ENCODE measurements at regions not wholly inside any gene's neighbourhood (a gene's known extent, or its start where the extent isn't known, plus 50 kb on each side); places are given as distances from the start of the nearest gene placed in this dataset.
"Not testable (repeated sequence)": the region's sequence is repeated elsewhere in the genome, so short reads cannot be mapped to it uniquely, and the experiment has no call there.

DNA sequence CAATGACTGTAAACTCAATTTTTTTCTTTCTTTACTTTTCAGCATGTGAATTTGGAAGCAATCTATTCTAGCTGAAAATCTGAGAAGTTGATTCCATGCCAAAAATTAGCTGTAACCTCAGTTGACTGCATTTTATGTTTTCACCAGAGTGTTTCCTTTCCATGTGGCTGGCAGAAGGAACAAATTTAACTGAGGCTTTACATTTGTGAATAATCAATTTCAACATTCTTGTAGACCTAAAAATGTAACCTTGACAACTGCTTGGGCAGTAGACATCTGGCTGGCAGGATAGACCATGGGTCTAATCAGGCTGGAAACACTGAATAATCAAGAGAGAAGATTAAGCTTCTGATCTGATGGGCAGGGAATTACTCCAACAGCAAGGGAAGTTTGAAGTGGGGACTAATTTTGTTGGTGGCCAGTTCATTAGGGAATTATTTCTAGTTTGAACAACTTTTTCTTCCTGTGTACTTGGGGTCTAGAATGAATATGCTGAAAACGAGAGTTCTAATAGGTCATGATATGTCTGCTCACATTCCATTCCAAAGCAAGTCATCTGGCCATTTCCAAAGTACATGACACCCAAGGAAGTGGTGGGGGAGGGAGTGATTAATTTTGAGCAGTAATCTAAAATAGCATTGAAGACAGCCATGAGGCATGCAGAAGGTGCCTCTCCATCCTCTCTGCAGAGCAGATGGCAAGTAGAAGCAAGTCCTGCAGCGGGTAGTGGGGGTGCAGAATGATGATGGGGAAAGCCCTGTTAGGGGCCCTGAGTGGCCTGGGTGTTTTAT, 68.2 kb downstream of the ATP23 start:
- DNase-seq (ENCODE audit: low read depth in 2 of 2): no peak

DNA sequence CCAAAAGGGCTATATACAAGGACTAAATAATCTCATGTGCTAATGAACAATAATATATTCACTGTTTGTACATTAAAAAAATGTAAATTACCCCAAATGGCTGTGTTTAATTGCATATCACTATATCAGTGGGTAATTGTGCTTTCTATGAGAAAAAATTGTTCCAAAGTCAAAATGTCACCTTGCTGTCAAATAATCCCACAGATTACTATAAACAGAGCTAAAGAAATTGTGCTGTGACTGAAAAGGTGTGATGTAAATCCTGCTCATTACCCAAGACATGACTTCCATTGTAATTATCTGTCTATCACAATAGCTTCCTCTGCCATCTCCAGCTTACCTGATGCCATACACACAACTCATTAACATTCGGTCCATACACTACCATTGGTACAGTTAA, 70.3 kb downstream of the ATP23 start:
- no peak for DNase-seq (ENCODE audit: low read depth in 2 of 2)

DNA sequence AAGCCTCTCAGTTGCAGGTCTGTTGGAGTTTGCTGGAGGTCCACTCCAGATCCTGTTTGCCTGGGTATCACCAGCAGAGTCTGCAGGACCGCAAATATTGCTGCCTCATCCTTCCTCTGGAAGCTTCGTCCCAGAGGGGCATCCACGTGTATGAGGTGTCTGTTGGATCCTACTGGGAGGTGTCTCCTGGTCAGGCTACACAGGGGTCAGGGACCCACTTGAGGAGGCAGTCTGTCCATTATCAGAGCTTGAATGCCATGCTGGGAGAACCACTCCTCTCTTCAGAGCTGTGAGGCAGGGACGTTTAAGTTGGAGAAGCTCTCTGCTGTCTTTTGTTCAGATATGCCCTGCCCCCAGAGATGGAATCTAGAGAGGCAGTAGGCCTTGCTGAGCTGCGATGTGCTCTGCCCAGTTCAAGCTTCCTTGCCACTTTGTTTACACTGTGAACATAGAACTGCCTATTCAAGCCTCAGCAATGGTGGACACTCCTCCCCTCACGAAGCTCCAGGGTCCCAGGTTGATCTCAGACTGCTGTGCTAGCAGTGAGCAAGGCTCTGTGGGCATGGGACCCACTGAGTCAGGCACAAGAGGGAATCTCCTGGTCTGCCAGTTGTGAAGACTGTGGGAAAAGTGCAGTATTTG, 81.1 kb downstream of the ATP23 start:
- not testable (repeated sequence) for DNase-seq (ENCODE audit: low read depth in 2 of 2)

DNA sequence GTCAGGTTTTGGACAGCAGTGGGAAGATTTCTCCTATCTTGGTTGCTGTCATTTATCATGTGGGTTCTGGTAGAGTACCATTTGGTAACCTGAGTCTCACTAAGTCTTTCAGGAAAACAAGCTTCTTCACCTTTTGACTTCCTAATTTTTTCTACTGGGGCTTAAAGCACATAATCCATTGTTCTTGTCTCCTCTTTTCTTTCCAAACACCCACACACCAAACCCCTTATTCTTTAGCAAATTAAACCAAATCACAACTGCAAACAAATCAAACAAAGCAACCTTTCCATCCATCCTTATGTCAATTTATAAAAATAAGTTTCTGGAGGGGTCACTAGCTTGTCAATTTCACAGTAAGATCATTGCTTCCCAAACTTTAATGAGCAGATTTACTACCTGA, 84.1 kb downstream of the ATP23 start:
- DNase-seq (ENCODE audit: low read depth in 2 of 2): no peak

DNA sequence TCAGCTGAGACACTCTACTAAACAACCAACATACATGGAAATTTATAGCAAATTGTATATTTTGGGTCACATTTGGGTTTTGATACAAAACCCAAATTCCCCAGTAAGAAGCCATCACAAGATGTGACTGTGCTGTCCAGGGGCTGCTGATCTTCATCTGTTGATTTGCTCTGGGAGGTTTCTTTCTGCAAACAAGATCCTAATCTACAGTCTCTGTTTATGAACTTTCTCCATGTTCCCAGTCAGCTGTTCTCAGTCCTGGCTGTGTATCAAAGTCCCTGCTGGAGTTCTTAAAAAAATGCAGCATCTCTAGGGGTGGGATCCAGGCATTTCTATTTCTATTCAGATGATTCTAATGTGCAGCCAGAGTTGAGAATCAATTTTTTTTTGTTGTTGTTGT, 85.1 kb downstream of the ATP23 start:
- DNase-seq (ENCODE audit: low read depth in 2 of 2): no peak

DNA sequence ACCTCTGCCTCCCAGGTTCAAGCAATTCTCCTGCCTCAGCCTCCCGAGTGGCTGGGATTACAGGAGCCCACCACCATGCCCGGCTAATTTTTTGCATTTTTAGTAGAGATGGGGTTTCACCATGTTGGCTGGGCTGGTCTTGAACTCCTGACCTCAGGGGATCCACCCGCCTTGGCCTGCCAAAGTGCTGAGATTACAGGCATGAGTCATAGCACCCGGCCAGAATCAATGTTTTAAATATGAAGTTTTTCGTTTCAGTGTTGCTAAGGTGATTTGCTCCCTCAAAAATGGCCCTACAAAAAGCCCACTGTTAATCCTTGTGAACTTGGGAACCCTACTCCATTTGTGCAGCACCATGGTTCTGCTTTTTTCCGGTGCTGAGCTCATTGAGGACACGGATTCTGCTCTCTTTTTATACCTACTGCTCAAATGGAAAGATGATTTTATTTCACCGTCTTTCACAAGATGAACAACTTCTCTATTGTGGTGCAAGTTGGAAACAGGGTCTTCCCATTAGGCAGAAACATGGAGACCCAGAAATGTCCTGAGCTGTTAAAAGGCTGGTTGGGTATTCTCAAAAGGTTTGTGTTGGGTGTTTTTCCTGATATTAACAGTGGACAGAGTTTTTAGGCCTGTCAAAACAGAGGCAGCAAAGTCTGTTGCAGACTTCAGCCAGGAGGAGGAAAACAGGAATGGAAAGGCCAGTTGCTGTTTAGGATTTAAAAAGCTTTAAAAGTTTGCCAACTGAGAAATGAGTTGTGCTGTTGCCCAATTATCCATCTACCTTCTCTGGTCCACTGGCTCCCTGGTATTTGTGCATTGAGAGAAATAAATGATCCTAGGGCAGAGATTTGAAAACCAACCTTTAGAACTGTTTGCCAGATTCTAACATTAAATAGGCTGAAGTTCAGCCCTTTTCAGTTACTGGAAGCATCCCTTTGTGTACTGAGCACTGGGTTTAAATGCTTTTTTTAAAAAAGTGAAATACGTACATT, 85.8 kb downstream of the ATP23 start:
- no peak for DNase-seq (ENCODE audit: low read depth in 2 of 2)

DNA sequence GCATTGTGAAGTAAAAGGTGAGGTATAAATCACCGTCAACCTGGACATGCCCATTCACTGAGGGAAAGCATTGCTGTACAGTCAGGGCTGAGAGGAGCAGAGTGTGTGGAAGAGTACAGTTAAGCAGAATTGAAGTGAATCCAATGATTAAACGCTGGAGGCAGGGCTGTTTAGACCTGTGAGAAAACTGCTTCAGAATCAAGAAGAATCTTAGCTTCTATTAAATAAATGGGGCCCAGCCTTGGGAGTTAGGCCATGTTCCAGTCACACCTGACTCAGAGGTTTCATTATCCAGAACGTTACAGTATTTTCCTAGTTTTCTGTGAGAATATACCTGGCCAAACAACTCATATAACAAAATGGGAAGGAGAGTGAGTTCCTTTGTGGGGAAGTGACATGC, 86.9 kb downstream of the ATP23 start:
- no peak for DNase-seq (ENCODE audit: low read depth in 2 of 2)

DNA sequence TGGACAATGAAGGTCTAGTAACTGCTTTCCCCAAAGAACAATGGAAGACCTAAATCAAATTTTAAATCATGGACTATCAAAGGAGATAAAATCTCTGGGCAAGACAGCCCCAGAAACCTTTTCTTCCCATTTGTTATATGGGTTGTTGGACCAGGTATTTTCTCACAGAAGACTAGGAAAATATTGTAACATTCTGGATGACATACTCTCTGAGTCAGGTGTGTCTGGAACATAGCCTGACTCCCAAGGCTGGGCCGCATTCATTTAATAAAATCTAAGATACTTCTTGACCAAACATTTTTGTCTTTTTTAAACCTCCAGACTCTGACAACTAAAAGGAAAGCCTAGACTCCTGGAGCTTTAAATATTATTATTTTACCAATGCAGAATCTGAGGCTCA, 87.9 kb downstream of the ATP23 start:
- DNase-seq (ENCODE audit: low read depth in 2 of 2): no peak

DNA sequence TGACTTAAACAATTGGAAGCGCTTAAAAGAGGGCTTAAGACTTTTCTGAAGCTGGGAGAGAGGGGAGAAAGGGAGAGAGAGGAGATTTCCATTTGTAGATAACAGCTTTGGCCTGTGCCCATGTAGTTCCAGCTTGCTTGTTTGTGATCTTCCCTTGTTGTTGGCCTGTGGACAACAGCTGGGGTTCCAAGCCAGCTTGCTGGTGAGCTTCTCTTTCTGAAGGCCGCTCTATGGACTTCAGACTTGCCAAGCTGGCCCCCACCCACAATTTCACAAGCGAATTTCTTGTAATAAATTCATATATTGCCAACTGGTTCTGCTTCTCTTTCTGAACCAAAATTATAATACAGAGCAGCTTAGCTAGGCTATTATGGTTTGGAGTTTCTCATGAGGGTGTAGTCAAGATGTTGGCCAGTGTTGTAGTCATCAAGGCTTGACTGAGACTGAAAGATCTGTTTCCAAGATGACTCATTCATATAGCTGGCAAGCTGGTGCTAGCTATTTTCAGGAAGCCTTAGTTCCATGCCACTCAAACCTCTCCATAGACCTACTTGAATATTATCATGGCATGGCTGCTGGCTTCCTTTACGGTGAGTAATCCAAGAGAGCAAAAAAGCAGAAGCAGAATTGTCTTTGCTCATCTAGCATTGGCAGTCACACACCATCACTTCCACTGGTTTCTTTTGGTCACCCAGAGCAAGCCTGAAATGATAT, 89.4 kb downstream of the ATP23 start:
- DNase-seq (ENCODE audit: low read depth in 2 of 2): no peak

DNA sequence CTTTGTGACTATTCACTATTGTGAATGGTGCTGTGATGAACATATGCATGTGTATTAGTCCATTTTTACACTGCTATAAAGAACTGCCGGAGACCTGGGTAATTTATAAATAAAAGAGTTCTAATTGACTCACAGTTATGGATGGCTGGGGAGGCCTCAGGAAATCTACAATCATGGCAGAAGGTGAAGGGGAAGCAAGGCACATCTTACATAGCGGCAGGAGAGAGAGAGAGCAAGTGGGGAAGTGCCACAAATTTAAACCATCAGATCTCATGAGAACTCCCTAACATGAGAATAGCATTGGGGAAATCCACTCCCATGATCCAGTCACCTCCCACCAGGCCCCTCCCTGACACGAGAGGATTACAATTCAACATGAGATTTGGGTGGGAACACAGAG, 90.8 kb downstream of the ATP23 start:
- DNase-seq (ENCODE audit: low read depth in 2 of 2): no peak

DNA sequence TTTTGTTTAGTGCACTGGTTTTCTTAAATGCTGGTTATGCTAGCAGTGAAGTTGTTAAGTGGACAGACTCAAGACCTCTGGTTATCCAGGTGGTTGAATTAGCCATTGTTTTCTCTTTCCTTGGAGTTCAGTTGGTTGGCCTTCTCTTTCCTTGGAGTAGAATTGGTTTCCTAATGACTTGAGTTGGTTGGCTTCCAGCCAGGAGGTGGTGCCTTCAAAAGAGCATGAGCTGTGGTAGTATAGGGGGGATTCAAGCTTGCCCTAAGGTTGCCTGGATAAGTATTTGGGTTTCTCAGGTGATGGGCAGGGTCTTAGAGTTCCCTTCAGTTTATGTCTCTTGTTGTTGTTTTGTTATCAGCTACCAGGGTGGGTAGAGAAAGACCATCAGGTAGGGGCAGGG, 92.5 kb downstream of the ATP23 start:
- no peak for DNase-seq (ENCODE audit: low read depth in 2 of 2)

DNA sequence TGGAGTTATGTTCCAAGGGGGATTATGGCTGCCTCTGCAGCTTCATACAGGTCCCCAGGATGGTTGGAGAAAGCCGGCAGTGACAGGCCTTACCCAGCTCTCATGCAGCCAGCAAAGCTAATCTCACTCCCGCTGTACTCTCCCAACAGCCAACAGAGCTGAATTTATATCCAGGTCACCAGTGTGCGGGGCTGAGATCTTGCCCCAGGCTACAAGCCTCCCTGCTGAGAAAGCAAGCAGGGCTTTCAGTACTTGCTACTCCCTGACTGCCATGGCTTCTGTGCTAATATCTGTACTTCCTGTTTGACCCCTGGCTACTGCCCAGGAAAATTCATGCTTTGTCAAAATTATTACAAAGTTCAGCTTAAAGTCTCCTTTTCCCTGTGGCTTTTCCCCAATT, 92.9 kb downstream of the ATP23 start:
- DNase-seq (ENCODE audit: low read depth in 2 of 2): no peak

DNA sequence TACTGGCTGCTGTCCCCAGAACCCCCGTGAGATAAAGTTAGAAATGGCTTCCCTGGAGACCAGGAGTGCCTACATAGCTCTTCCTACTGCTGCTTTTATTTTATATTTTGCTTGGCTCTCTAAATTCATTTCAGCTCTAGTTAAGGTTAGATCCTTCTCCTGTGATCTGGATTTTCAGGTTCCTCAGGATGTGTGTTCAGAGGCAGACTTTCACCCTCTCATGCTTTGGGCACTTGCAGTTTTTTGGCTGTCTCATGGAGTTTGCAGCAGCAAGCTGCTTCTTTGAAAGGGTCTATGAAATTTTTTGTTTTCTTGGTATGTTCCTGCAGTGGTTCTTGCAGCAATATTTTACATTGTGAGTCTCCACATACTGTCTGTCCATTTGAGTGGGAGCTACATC, 93.3 kb downstream of the ATP23 start:
- DNase-seq (ENCODE audit: low read depth in 2 of 2): no peak

DNA sequence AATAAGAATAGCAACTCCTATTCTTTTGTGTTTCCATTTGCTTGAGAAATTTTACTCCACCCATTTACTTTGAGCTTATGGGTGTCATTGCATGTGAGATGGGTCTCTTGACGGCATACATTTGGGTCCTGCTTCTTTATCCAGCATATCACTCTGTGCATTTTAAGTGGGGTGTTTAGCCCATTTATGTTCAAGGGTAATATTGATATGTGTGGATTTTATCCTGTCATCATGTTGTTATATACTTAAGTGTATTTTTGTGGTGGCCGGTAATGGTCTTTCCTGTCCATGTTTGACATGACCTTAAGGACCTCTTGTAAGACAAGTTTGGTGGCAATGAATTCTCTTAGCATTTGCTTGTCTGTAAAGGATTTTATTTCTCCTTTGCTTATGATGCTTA, 100.1 kb downstream of the ATP23 start:
- no peak for DNase-seq (ENCODE audit: low read depth in 2 of 2)

DNA sequence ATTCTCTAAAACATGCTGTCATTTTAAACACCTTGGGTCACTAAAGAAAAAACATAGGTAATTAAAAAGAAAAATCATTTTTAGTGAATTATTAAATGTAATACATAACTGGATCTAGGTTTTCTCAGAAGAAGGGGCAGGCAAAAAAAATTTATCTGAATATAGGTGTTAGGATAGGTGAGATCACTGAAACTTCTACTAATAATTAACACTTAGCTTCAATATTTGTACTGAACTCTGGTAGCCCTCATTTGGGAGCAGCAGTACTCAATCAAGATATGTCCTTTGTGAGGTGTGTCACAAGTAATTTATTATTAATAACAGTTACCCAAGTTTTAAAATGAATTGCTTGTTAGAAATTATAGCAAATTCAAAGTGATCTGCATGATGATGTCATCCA, 103.6 kb downstream of the ATP23 start:
- no peak for DNase-seq (ENCODE audit: low read depth in 2 of 2)

DNA sequence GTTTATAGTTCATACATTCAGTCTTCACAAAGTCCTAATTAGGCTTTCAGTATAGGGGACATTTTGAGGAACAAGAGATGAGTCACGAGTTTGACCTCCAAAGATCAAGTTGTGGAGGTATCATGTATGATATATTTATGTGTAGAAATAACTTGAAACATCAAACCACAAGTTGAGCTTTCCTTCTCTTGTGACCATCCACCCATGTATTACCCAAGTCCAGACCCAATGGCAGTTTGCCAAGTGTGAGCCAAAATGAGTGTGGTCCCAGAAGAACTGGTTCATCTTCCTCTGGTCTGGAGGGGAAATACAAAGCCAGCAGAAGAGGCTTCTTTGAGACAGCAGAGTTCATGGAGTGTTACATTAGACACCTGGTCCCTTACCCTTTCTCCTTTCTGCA, 104.9 kb downstream of the ATP23 start:
- DNase-seq (ENCODE audit: low read depth in 2 of 2): no peak

DNA sequence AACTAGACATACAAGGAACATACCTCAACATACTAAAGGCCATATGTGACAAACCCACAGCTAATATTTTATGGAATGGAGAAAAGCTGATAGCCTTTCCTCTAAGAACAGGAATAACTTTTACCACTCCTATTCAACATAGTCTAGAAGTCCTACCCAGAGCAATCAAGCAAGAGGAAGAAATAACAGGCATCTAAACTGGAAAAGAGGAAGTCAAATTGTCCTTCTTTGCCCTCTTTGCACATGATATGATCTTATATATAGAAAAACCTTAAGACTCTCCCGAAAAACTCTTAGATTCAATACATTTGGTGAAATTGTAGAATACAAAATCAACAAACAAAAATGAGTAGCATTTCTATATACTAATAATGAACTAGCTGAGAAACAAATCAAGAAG, 110.0 kb downstream of the ATP23 start:
- DNase-seq (ENCODE audit: low read depth in 2 of 2): no peak

DNA sequence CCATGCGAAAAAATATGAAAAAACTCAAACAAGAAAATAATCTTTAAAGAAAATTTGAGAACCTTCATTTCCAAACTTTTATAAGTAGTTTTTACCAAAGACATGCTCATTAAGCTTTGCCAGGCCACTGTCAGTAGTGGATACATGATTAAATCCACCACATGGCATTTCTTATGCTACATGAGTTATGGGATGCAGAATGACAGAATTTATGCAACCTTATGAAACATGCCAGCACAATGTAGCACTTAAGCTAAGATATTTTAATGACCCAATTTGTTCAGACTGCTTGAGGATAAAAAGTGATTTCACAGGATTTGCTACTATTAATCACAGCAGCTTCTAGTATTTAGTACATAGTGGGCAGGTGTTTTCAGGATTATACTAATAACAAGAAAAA, 123.3 kb downstream of the ATP23 start:
- no peak for DNase-seq (ENCODE audit: low read depth in 2 of 2)

DNA sequence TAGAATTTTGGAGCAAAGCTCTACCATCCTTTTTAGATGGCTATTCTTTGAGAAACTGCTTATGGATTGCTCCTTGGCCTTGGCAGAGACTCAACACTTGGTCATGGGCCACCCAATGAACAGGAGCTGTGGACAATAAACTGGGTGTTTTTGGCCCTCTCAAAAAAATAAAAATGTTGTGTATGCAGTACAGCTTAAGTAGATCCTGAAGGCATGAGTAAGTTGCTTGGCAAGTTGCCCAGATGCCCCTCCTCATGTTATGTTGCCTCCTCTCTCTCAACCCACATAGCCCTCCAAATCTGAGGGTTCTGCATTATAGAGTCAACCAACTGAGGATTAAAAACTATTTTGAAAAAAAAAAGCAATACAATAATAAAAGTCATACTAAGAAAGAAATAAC, 124.9 kb downstream of the ATP23 start:
- no peak for DNase-seq (ENCODE audit: low read depth in 2 of 2)

DNA sequence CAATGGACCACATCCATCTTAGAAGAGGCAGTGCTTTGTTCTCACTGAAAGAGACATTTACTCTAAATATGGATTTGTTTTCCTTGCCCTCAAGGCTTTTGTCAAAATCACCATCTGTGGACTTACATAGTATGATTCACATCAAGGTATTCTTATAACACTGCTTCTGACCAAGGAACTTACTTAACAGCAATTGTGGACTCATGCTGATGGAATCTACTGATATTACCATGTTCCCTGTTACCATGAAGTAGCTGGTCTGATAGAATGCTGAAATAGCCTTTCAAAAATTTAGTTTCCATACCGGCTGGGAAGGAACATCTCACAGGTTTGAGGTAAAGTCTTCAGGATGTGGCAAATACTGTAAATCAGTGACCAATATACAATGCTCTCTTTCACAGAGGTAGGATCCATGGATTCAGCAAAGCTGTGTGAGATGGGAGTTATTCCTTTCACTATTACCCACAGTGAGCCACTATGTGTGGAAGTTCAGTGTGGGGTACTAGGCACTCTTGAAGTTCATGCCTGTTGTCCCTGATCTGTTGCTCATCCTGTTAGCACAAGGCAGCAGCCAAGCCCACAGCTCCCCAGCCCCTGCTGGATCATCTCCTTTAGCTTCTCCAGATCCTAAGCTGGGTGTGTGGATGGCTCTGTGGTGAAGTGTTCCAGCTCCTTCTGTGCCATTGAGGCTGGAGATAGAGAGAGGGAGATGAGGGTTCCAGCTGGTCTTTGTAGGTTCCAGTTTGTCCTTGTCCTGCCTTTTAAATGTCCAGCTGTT, 126.4 kb downstream of the ATP23 start:
- DNase-seq (ENCODE audit: low read depth in 2 of 2): no peak

DNA sequence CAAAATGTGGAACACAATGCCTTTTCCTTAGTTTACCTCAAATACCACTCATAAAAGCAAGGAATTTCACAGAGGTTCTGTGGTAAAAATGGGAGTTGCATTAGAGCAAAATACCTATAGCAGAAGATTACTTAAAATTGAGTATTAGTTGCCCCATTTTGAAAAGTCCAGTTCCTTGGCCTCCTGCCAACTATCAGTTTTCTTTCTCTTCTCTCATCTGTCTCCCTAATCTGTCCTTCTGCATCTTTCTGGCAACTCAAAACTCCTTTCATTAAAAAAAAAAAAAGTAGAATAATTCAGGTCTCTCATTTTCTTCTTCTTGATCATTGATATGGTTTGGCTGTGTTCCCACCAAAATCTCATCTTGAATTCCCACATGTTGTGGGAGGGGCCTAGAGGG, 127.3 kb downstream of the ATP23 start:
- DNase-seq (ENCODE audit: low read depth in 2 of 2): no peak

Data from stimulated activated CD4-positive, alpha-beta T cell treated with anti-CD3 and anti-CD28 coated beads, Interleukin-4, amount 100 ng/mL, for 48 hours (primary cell).